ENCODE measurements at regions not wholly inside any gene's neighbourhood (a gene's known extent, or its start where the extent isn't known, plus 50 kb on each side); places are given as distances from the start of the nearest gene placed in this dataset.
"Not testable (repeated sequence)": the region's sequence is repeated elsewhere in the genome, so short reads cannot be mapped to it uniquely, and the experiment has no call there.

DNA sequence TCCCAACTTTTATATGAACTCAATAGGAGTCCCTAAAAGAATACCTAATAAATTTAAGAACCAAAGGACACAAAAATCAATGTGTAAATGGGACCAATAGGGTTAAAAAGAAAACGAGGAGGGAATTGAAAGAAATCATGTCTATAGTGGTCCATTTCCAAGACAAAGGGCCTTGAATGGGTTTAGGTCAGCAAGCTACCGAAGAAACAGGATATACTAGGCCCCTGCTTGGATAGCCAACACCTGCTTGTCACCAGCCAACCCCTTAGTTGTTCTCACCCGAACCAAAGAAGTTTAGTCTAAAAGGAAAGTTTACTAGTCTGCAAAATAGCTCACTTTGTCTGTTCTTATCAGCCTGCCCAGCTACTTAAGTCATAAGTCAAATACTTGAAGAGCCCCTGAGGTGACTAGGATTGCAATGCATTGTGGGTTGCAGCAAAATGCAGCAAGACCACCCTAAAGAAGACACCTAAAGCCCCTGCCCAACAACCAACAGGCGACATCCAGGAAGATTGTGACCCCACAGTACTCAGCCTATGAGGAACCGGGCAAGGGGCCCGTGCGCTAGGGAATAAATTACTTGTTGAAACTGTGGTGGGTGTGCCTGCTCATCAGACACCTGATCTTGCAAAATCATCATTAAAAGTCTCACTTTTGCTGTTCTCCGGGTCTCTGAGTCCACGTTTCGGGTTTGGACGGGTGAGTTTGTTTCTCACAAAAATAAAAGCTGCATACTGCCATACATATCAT lies 183.9 kb upstream of the PPP1R26 start:
- no peak for DNase-seq (ENCODE audit: low read depth)

DNA sequence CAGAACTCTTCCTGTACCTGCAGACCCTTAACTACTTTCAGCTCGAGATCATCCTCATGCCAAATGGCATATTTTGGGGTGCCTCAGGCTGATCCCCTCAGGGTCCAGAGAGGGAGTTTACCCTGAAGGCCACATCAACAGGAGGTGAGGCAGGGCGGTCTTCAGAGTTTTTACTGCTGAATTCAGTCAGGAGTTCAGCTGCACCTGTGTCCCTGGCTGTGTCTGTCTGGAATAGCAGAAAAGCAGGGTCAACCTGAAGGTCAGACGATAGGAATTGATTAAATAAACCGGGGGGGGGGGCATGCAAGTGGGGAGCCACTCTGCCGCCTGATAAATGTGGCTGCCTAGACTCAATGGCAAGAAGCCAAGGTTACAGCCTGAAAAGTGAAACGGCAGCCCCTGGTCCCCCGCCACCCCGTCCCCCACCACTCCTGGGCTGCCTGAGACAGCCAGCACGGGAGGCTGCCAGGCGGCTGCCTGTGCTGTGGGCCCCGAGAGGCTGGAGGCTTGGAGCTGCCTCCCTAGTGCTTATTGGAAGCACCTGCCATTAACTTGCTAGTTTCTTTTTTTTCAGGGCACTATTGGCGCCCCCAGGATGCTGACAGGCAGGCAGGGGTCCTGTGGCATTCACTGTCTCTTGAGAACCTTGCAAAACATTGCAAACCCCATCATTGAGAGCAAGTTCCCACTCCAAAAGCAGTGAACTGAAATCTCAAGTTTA lies 182.7 kb upstream of the PPP1R26 start:
- no peak for DNase-seq (ENCODE audit: low read depth)

DNA sequence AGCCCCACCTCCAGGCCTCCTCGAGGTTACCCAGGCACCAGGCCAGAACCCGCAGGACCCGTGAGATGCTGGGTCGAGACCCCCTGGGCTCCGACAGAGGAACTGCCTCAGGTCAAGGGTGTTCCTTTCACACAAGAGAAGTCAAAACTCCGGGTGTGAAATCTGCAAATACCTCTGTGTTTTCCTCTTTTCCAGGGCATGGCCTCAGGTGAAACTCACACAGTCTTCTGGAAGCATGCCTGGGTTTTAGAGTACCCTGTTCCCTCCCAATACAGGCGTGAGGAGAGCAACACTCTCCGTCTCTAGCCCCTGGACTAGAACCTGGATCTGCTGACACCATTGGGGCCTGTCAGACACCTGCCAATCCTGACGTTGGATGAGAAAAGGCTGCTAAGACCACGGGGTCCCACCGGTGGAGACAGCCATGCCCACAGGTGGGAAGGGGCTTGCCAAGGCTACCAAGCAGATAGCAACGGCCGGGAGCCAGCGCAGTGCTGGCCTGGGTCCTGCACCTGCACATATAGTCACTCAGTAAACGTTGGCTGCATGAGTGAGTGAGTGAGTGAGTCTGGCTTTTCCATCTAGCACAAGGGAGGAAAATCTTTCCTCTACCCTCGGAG lies 182.0 kb upstream of the PPP1R26 start:
- no peak for DNase-seq (ENCODE audit: low read depth)

DNA sequence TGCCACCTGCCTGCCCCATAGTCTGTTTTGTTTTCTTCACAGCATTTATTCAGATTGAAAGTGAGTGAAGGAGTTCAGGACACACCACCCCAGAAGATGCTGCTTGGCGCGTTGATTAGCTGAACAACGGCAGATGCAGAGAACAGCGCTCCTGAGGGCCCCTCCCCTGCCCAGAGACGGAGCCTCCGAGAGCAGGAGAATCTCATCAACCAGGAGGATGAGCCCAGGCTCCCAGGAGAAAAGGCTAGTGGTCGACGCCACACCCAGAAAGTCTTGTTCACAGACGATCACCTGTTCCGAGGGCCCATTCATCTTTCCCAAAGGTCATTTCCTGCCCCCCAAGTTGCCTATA lies 180.4 kb upstream of the PPP1R26 start:
- DNase-seq (ENCODE audit: low read depth), result no peak

DNA sequence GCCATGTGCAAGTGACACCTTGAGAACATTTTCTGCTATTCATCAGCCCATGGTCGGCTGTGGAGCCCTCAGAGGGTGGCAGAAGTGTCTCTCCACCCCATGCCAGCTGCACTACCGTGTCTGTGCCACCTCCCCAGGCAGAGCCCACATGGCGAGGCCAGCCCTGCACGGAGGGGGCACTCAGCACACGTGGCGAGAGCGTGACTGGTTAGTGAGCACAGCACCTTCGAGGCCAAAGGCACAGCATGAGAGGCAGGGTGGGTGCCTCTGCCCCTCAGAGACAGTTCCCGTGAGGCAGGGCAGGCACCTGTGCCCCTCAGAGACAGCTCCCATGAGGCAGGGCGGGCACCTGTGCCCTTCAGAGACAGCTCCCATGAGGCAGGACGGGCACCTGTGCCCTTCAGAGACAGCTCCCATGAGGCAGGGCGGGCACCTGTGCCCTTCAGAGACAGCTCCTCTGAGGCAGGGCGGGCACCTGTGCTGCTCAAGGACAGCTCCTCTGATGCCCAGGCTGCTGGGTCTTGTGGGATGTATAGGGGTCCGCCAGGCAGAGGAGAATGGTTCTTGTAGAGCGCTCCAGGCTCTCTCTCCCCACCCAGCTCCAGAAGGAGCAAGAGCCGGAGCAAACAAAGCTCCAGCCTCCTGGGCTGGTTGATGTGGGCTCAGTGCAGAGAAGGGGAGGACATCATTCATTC lies 179.8 kb upstream of the PPP1R26 start:
- no peak for DNase-seq (ENCODE audit: low read depth)

DNA sequence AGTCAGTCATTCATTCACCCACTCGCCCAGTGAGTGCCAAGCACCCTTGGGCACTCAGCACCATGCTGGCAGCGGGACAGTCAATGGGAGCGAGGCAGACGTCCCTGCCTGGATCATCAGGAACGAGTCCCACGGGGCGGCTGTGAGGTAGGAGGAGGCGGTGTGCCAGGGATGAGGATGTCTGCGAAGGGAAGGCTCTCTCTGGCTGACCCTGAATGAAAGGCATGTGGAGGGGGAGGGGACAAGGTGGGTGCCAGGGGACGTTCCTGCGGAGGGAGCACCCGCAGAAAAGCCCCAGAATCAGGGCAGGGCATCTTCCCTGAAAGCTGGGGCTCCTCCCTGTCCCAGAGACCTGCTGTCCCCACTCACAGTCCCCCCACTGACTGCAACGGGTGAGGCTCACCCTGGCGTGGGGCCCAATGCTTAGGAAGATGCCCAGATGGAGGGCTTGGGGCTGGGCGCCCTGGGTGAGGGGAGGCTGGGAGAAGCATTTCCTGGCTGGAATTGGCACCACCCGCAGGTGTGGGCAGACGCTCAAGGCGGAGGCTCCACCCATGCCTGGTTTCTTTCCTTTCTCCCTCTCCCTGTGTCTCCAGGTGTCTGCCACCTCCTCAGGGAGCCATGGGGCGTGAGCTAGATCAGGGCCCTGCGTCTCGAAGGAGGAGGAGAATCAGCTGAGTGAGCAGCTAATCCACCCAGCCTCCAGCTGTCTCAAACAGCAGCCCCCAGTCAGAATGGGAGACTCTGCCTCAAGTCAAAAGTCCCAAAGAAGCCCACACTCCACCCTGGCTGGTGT lies 179.0 kb upstream of the PPP1R26 start:
- DNase-seq (ENCODE audit: low read depth), result no peak

DNA sequence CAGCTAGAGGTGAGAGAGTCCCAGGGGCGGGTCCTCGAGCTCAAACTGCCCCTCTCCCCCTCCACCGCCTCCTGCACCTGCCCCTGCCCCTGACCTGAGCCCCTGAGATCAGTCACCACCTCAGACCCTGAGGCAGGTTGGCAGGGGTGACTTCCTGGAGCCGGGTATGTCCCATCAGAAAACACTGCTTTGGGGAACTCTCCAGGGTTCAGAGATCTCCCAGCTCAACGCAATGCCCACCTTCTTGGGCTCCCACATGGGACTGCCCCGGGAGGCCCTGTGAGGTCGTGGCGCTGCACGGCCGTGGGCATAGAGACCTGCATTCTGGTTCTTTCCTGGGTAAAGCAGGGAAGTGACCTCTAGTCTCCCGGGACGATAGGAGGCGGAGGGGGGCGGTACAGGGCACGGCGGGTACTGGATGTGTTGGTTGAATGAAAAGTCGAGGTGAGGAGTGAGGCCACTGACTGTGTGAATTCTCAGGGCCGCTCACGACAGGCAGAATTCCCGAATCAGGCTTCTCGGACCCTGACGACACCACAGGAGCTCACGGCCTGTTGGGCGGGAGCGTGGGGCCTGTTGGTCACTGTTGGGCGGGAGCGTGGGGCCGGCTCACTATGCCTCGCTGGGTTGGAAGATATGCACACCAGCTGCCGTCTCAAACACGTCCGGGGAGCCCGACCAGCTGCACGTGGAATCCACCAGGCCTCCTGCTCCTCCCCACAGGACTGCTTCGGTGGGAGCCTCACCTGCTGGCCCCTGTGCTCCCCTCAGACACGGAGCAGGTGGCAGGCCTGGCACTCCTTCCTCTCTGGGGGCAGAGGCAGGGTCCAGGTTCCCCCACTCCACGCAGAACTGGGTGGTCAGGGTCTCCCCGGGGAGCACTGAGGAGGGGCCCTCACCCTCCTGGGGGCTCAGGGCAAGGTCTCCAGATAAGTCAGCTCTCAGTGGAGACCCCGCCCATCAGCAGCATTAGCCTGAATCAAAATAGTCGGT lies 178.0 kb upstream of the PPP1R26 start:
- no peak for DNase-seq (ENCODE audit: low read depth)

DNA sequence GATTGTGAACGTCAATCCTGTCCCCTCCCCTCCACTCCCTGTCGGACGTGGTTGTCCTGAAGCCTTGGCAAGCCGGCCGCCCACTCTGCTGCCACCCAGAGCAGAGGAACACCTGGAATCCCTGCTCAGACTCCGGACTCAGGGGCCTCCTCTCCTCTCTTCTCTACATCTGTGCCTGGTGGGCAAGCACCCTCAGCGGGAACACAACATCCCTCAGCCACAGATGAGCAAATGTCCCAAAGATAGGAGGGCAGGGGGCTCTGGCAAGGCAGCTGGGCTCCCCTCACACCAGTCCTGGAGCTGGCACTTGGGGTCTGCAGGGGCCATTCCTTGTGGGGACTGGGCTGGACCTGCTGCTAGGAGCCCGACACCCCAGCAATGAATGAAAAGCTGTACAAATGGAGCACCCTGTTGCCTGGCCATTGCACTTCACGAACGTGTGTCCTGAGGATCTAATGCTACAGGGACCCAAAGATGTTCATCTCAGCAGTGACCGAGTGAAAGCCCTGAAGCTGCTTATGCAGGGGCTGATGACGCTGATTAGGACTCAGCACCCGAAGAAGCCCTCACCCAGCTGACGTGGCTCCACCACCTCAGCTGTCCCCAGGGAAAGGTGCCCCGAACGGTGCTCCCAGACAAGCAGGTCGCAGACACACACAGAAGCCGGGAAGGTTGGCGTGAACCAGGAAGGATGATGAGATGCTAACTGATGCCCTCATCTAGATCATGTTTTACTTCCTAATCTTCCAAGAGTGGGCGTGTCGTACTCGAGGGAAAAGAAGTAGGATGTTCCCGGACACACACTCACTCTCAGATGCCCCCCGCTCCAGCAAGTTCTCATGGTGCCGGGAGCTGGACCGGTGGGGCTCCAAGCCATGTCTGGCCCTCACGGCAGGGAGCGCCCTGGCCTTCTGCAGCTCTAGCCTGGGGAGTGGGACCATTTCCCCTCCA lies 177.0 kb upstream of the PPP1R26 start:
- no peak for DNase-seq (ENCODE audit: low read depth)

DNA sequence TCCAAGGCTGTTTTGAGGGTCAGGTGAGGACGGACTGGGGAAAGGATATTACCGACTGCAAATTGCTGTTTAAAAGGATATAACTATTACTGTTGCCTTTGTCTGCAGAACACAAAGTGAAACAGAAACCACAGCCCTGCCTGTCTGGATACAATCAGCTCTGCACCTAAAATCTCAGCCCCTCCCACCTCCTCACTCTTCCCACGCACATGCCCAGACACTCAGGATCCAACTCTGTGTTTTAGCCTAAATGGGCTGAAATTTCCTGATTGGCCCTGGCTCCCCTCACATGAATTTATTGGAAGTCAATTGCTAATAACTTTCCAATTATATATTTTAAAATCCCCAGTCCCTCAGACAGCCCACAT lies 176.3 kb upstream of the PPP1R26 start:
- no peak for DNase-seq (ENCODE audit: low read depth)

DNA sequence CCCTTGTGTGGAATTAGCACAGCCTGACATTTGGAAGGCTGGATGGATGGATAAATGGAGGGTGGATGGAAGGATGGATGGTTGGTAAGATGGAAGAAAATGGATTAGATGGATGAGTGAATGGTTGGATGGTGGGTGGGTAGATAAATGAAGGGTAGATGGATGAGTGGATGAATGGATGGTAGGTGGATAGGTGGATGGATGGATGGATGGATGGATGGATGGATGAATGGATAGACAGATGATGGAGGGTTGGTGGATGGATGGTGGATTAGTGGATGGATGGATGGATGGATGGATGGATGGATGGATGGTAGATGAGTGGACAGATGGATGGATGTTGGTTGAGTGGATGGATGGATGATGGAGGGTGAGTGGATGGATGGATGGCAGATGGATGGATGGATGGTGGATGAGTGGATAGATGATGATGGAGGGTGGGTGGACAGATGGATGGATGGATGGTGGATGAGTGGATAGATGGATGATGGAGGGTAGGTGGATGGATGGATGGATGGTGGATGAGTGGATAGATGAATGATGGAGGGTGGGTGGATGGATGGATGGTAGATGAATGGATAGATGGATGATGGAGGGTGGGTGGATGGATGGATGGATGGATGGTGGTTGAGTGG lies 175.6 kb upstream of the PPP1R26 start:
- no peak for DNase-seq (ENCODE audit: low read depth)

DNA sequence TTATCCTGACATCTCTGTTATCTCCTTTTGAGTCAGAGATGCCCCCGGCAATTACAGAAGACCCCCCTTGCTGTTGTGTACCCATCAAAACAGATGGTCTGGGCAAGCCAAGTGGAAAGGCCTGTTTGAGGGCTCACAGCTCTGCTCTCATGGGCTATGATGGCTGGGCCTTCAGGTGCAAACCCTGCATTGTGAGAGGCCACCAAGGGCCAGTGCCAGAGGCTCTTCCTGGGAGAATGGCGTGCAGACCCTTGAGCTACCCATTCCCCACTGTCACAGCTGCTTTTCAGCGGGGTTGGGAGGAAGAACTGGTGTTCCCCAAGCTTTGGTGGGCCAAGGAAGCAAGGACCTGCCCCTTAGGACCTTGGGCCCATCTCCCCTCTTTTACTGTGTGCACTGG lies 174.7 kb upstream of the PPP1R26 start:
- DNase-seq (ENCODE audit: low read depth), result no peak

DNA sequence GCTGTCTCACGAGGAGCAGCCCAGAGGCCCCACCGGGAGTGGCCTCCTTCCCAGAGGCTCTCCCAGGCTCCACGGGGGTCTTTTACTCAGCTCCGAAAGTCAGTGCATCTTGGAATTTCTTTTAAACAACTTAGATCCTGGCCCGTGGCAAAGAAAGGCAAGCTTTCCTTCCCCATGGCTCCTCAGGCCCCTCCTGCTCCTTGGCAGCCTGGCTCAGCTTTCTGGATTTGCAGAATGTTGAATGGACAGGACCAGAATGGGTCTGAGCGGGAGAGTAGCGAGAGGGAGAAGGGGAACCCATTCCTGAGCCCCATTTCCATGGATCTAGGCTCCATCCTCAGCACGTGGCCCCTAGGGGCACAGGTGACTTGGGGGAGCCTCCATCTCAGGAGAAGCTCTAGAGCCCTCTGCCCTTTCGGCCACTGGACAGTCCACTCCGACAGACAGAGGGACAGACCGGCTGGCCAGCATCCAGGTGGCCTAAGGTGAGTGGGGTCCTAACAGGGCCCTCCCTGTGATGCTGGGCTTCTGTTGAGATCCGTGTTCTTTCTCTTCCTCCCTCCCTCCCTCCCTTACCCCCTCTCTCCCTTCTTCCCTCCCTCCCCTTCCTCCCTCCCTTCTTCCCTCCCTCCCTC lies 173.9 kb upstream of the PPP1R26 start:
- no peak for DNase-seq (ENCODE audit: low read depth)

DNA sequence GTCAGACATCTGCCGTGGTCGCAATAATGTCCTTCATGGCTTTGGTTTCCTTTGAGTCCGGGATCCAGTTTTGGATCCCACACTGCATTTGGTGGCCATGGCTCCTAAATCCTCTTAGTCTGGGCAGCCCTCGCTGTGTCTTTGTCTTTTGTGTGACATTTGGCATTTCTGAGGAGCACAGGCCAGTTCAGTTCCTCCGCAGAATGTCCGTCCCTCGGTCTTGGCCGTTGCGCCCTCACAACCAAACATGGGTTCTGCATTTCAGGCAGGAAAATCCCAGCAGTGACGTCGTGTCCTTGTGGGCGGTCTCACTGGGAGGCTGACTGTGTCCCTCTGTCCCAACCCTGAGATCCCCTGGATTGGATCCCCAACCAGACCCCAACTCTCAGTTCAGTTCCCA lies 172.9 kb upstream of the PPP1R26 start:
- DNase-seq (ENCODE audit: low read depth), result no peak

DNA sequence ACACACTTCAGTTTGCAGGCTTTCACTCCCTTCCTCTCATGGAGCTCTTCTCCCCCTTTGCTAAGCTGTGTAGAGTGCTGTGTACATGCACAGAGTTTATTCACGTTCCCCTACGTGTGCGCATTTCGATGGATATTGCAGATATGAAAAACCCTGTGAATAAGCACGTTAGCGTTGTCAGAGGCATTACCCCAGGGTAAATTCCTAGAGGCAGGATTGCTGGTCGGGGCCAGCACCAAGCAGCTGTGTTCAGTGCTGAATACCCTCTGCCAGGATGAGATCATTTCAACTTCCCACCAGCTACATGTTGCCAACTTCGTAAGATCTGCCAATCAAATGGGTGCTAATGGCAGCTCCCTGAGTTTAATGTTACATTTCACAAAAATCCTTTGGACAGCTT lies 172.3 kb upstream of the PPP1R26 start:
- DNase-seq (ENCODE audit: low read depth), result no peak

DNA sequence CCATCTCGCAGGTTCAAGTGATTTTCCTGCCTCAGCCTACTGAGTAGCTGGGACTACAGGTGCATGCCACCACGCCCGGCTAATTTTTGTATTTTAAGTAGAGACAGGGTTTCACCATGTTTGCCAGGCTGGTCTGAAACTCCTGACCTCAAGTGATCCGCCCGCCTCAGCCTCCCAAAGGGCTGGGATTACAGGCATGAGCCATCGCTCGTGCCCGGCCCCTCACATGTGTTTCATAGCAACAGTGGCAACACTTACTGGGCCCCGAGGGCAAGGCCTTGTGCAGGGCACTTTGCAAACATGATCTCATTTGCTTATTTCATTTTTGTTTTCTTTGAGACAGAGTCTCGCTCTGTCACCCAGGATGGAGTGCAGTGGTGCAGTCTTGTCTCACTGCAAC lies 171.7 kb upstream of the PPP1R26 start:
- DNase-seq (ENCODE audit: low read depth), result not testable (repeated sequence)

DNA sequence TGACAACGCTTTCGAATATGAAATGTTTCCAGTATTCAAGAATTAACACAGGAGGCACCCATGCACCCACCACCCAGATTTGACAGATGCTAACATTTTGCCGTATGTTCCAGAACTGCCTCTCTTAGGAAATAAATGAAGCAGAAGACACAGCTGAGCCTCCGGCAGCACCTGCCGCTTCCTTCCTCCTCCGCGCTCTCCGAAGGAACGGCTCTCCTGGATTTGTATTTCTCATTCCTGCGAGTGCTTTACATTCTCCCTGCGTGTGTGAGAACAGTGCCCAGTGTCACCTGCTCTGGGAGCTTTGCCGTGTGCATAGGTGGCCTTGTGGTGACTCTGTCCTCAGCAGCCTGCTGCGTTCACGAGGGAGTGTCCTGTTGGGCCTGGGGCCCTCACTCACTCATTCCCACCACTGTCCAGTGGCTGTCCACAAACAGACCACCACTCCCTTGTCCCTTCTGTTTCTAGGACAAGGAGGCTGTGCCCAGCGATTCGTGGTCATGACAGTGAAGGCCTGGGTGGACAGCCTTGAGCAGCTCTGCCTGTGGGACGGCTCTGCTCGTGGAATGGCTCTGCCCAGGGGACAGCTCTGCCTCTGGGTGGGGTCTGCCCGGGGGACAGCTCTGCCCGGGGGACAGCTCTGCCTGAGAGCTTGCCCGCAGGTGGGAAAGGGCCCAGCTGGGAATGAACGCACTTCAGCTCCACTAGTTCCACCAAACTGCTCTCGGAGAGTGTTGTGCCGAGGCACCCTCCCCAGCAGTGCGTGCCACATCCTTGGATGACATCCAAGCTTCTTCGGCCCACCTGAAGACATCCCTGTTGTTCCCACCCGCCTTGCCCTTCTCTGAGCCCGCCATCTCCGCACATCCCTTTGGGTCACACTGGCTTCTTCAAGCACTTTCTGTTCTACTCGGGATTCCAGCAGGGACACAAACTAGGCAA lies 170.5 kb upstream of the PPP1R26 start:
- DNase-seq (ENCODE audit: low read depth), result no peak

DNA sequence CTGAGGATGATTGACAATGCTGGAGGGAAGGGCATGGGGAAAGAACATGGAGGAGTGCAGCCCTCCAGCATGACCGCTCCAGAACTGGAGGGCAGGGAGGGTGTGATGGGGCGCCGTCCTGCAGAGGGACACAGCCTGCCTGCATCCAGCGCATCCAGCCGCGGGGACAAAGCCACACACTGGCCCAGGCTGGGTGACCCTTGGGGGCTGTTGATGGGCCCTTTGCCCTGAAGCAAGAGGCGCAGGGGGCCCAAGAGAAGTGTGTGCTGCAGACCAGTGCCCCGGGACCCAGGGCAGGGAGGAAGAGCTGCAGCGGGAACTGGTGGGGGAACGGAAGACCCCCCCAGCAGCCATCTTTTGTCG lies 169.8 kb upstream of the PPP1R26 start:
- DNase-seq (ENCODE audit: low read depth), result no peak

DNA sequence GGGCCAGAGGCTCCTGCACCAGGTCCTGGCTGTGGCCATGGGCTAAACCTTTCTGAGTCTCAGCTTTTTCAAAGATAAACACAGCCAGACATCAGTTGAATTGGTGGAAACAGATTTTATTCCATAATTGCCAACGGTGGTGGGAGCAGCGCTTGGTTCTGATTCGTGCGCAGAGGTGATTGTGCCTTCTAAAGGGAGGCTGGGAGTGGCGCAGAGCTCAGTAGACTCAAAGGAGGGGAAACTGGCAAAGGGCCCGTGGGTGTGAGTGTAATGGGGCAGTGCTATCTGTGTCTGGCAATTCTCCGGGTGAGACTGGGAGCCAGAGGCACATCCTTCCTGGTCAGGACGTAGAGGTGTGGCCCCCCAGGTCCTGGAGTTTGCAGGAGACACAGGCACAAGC lies 169.4 kb upstream of the PPP1R26 start:
- no peak for DNase-seq (ENCODE audit: low read depth)

Data from iris pigment epithelial cell (primary cell).